A673 (cell line): ENCODE measurements at regions not wholly inside any gene's neighbourhood (a gene's known extent, or its start where the extent isn't known, plus 50 kb on each side); places are given as distances from the start of the nearest gene placed in this dataset.
"Not testable (repeated sequence)": the region's sequence is repeated elsewhere in the genome, so short reads cannot be mapped to it uniquely, and the experiment has no call there.

Experiments
- BruUV-seq: library from RNA; stranded (reverse); fragments of 400-500 nt; replicated peaks from 2 replicates; lab custom pipeline; 2021; lab: Mats Ljungman, UMichigan
- CTCF ChIA-PET: fragments of 300-600 bp; sonication (Branson Sonifier 250); formaldehyde crosslinking; loops from one replicate; lab custom pipeline; 2022; ENCODE audit warnings: antibody characterized with exemption; lab: Charles Lee
- POLR2A ChIA-PET: fragments of 300-600 bp; sonication (Branson Sonifier 250); formaldehyde crosslinking; loops from one replicate; lab custom pipeline; 2022; ENCODE audit warnings: antibody characterized with exemption; ENCODE audit not compliant: low non-redundant PET; lab: Charles Lee
- DNase-seq: peaks from one replicate; pipeline ENCODE4 v3.0.0-alpha.2; 2015; ENCODE audit warnings: low spot score
- H3K27ac ChIP-seq: fragments of 200-600 bp; sonication (generic); 2 replicates; pipeline ENCODE4 v1.5.1; 2016; ENCODE audit warnings: mixed run types, low read depth, mild to moderate bottlenecking, mixed read lengths, antibody characterized with exemption, low read length; ENCODE audit not compliant: poor library complexity, severe bottlenecking
- H3K27me3 ChIP-seq: fragments of 200-600 bp; sonication (generic); replicated peaks from 2 replicates; pipeline ENCODE4 v1.6.1; 2017; ENCODE audit warnings: mixed run types, low read depth, mild to moderate bottlenecking, mixed read lengths, antibody characterized with exemption, low read length; ENCODE audit not compliant: insufficient read depth, poor library complexity
- H3K36me3 ChIP-seq: fragments of 200-600 bp; sonication (generic); 2 replicates; pipeline ENCODE4 v1.6.1; 2016; ENCODE audit warnings: mixed run types, mild to moderate bottlenecking, mixed read lengths, antibody characterized with exemption, low read length; ENCODE audit not compliant: insufficient read depth, poor library complexity, severe bottlenecking
- H3K4me1 ChIP-seq: fragments of 200-600 bp; sonication (generic); 2 replicates; pipeline ENCODE4 v1.6.1; 2017; ENCODE audit warnings: mixed run types, mild to moderate bottlenecking, mixed read lengths, antibody characterized with exemption, low read length; ENCODE audit not compliant: insufficient read depth, poor library complexity, severe bottlenecking
- H3K4me3 ChIP-seq: fragments of 200-600 bp; sonication (generic); 2 replicates; pipeline ENCODE4 v1.5.1; 2016; ENCODE audit warnings: low read depth, mixed run types, mild to moderate bottlenecking, mixed read lengths, low read length; ENCODE audit not compliant: poor library complexity, severe bottlenecking
- H3K9me3 ChIP-seq: fragments of 200-600 bp; sonication (generic); 2 replicates; pipeline ENCODE4 v1.6.1; 2016; ENCODE audit warnings: mixed run types, low read depth, mild to moderate bottlenecking, mixed read lengths, antibody characterized with exemption, low read length; ENCODE audit not compliant: poor library complexity, severe bottlenecking
- EZH2 ChIP-seq: fragments of 200-600 bp; sonication (generic); IDR thresholded peaks from 2 replicates; pipeline ENCODE4 v1.6.1; 2017; ENCODE audit warnings: borderline replicate concordance, low read depth, mild to moderate bottlenecking, mixed read lengths, antibody characterized with exemption, low read length; ENCODE audit not compliant: poor library complexity, severe bottlenecking
- intact Hi-C: fragments of 100-400 bp; cut with micrococcal nuclease; formaldehyde crosslinking; loops from one replicate; pipeline ENCODE4 v1.10.0; 2022; ENCODE audit not compliant: unreplicated experiment
- TF ChIP-seq, protein P1 (sequence below): fragments of 300-800, 200-600 bp; sonication (generic); conservative IDR thresholded peaks from 2 replicates; pipeline ENCODE4 v1.5.1; 2017; ENCODE audit warnings: low read depth, mild to moderate bottlenecking, antibody characterized with exemption, low read length, moderate library complexity, mixed read lengths

DNA sequence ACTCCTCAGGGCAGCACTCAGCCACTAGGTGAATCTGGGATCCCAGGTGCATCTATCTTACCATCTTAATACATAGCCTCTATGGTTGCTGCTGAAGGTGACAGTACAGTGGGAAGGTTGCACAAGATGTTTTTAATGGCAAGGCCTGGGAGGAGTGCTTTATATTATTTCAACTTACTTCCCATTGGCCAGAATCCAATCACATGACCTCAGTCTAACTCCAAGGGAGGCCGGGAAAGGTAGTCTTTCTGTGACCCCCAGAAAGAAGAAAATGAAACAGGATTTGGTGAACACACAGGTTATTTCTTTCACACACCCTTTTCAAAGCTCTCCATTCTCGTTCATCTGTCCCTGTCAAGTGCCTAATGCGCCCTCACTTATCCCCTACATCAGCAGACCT, 189.1 kb upstream of the ATP6AP2 start:
- H3K4me1 ChIP-seq = no peaks in the 10 kb centered on the region

DNA sequence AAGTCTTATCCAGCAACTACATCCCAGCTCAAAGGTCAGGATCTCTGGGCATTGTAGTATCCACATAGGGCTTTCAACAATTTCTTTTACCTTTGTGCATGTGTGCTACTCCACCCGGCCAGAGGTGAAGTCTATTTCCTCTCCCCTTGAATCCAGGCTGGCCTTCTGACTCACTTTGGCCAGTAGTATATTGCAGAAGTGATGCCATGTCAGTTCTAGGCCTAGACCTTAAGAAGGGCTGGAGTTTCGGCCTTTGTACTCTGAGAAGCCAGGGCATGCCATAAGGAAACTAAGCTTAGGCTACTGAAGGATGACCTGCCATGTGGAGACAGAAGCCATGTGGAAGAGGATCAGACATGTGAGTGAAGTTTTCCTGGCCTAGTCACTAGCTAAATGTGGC, 191.2 kb upstream of the ATP6AP2 start:
- intact Hi-C loops = no loop called here
- no peaks in the 10 kb centered on the region for H3K27me3 ChIP-seq
- DNase-seq = no peak

More for the DNA sequence above, 189.1 kb upstream of the ATP6AP2 start:
- no peak for DNase-seq
- TF ChIP-seq EZH2 = no peak
- TF ChIP-seq, protein P1, sequence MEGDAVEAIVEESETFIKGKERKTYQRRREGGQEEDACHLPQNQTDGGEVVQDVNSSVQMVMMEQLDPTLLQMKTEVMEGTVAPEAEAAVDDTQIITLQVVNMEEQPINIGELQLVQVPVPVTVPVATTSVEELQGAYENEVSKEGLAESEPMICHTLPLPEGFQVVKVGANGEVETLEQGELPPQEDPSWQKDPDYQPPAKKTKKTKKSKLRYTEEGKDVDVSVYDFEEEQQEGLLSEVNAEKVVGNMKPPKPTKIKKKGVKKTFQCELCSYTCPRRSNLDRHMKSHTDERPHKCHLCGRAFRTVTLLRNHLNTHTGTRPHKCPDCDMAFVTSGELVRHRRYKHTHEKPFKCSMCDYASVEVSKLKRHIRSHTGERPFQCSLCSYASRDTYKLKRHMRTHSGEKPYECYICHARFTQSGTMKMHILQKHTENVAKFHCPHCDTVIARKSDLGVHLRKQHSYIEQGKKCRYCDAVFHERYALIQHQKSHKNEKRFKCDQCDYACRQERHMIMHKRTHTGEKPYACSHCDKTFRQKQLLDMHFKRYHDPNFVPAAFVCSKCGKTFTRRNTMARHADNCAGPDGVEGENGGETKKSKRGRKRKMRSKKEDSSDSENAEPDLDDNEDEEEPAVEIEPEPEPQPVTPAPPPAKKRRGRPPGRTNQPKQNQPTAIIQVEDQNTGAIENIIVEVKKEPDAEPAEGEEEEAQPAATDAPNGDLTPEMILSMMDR = no peak
- CTCF ChIA-PET = no interaction called here
- BruUV-seq = no TSS peak
- Histone ChIP-seq H3K36me3 (no peaks in the 10 kb centered on the region), H3K27ac (no peak overlapping the region), H3K9me3 (no peaks in the 10 kb centered on the region), H3K27me3 (no peaks in the 10 kb centered on the region), H3K4me3 (no peak overlapping the region)
- intact Hi-C loops = no loop called here
- POLR2A ChIA-PET = no interaction called here

DNA sequence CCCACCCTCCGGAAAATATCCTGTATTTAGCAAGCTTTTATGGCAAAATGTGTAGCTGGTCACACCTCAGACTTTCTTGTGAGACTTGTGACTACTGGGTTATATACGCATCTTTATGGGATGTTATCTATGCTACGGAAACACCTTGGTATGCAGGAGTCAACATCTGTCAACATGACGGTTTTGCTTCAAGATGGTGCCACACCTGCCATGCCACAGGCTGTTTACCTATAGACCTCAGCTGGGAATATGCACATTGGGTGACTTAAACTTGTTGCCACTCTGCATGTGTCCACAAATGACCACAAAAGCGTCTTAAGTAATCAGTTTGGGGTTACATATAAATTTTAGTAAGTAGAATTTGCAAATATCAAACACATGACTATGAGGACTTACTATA, 192.3 kb upstream of the ATP6AP2 start:
- Histone ChIP-seq H3K36me3 (no peaks in the 10 kb centered on the region), H3K27me3 (no peaks in the 10 kb centered on the region), H3K4me1 (no peaks in the 10 kb centered on the region), H3K4me3 (no peak overlapping the region), H3K27ac (no peak overlapping the region), H3K9me3 (no peaks in the 10 kb centered on the region)
- TF ChIP-seq, protein P1 = no peak
- TF ChIP-seq EZH2 = no peak
- BruUV-seq = no TSS peak
- ChIA-PET POLR2A (no interaction called here), CTCF (no interaction called here)
- intact Hi-C loops = no loop called here
- DNase-seq = no peak

More for the DNA sequence above, 191.2 kb upstream of the ATP6AP2 start:
- no peaks in the 10 kb centered on the region for H3K4me1 ChIP-seq
- TF ChIP-seq, protein P1 = no peak
- TF ChIP-seq EZH2 = no peak
- POLR2A ChIA-PET = no interaction called here
- H3K9me3 ChIP-seq = no peaks in the 10 kb centered on the region
- H3K4me3 ChIP-seq = no peak overlapping the region
- CTCF ChIA-PET = no interaction called here
- no peak overlapping the region for H3K27ac ChIP-seq
- no TSS peak for BruUV-seq
- no peaks in the 10 kb centered on the region for H3K36me3 ChIP-seq

DNA sequence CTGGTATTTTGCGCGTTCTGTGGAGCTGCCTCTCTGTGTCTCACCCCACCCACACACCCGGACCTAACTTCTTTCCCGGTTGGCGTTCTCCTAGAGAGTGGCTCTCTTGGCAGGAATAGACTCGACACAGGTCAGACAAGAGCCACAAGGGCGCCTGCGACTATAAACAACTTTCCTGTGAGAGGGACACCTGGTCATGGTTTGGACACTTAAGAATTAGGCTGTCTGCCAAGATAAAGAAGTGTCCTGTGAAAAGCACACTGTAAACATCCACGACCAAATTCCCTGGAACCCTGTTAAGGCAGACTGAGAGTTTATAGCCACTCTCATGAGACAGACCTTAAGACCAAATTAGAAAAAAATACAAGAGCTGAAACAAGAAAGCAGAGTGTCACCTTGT, 192.9 kb upstream of the ATP6AP2 start:
- DNase-seq, intact Hi-C loops, H3K36me3 ChIP-seq, POLR2A ChIA-PET, H3K27me3 ChIP-seq, BruUV-seq, CTCF ChIA-PET, H3K27ac ChIP-seq, H3K4me1 ChIP-seq, H3K9me3 ChIP-seq, H3K4me3 ChIP-seq: not testable (repeated sequence)

DNA sequence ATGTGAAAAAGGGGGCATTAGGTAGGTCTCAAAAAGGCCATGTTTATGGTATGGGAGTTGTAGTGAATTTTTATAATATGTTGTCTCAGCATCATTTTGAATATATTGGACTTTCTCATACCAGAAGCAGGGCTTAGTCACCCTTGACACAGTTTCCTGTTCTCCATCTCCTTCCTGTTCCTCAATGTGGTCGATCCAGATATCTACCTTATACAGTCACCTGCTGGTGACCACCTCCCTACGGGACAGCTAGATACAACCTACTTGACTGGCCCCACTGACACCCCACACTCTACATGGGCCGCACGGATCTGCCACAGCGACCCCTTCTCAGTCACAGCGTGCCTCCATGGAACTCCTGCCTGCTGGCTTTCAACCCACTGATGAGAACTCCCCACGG, 193.5 kb upstream of the ATP6AP2 start:
- H3K27ac ChIP-seq, POLR2A ChIA-PET, H3K4me1 ChIP-seq, H3K27me3 ChIP-seq, H3K9me3 ChIP-seq, CTCF ChIA-PET, BruUV-seq, H3K36me3 ChIP-seq, H3K4me3 ChIP-seq, intact Hi-C loops, DNase-seq: not testable (repeated sequence)
